GM03348 (cell line): ENCODE measurements at regions not wholly inside any gene's neighbourhood (a gene's known extent, or its start where the extent isn't known, plus 50 kb on each side); places are given as distances from the start of the nearest gene placed in this dataset.
"Not testable (repeated sequence)": the region's sequence is repeated elsewhere in the genome, so short reads cannot be mapped to it uniquely, and the experiment has no call there.

Experiments
- DNase-seq: peaks from one replicate; pipeline ENCODE4 v3.0.0; 2012; ENCODE audit warnings: low spot score

- DNase-seq: no peak
Observed at GRCh38 chr12:131510431-131510830, 200.5 kb upstream of the SFSWAP start.

- no peak for DNase-seq
Observed at GRCh38 chr12:131511391-131511802, 199.5 kb upstream of the SFSWAP start.

GRCh38 chr12:131511803-131512561 lies 198.9 kb upstream of the SFSWAP start:
- DNase-seq: no peak

GRCh38 chr12:131513606-131514005 lies 197.3 kb upstream of the SFSWAP start:
- DNase-seq: no peak

GRCh38 chr12:131520553-131520952 lies 190.3 kb upstream of the SFSWAP start:
- not testable (repeated sequence) for DNase-seq

GRCh38 chr12:131521326-131521725 lies 189.6 kb upstream of the SFSWAP start:
- DNase-seq: no peak

- DNase-seq: no peak
Observed at GRCh38 chr12:131525795-131526508, 184.9 kb upstream of the SFSWAP start.

- no peak for DNase-seq
Observed at GRCh38 chr12:131527092-131527491, 183.8 kb upstream of the SFSWAP start.

GRCh38 chr12:131527736-131528135 lies 183.2 kb upstream of the SFSWAP start:
- no peak for DNase-seq

- DNase-seq: no peak
Observed at GRCh38 chr12:131528144-131528543, 182.7 kb upstream of the SFSWAP start.

GRCh38 chr12:131528667-131529066 lies 182.2 kb upstream of the SFSWAP start:
- DNase-seq: no peak

GRCh38 chr12:131529196-131530040 lies 181.5 kb upstream of the SFSWAP start:
- no peak for DNase-seq

GRCh38 chr12:131530041-131530332 lies 180.9 kb upstream of the SFSWAP start:
- no peak for DNase-seq

GRCh38 chr12:131530422-131530821 lies 180.5 kb upstream of the SFSWAP start:
- no peak for DNase-seq

- DNase-seq: no peak
Observed at GRCh38 chr12:131533139-131533538, 177.8 kb upstream of the SFSWAP start.

- no peak for DNase-seq
Observed at GRCh38 chr12:131535779-131536178, 175.1 kb upstream of the SFSWAP start.

GRCh38 chr12:131536337-131536736 lies 174.6 kb upstream of the SFSWAP start:
- DNase-seq: no peak

GRCh38 chr12:131536766-131537165 lies 174.1 kb upstream of the SFSWAP start:
- DNase-seq: no peak

GRCh38 chr12:131537267-131537958 lies 173.5 kb upstream of the SFSWAP start:
- no peak for DNase-seq

- DNase-seq: no peak
Observed at GRCh38 chr12:131539381-131539780, 171.5 kb upstream of the SFSWAP start.

GRCh38 chr12:131540138-131540623 lies 170.7 kb upstream of the SFSWAP start:
- DNase-seq: no peak

- not testable (repeated sequence) for DNase-seq
Observed at GRCh38 chr12:131541512-131541911, 169.4 kb upstream of the SFSWAP start.
